GM18520 (cell line): ENCODE measurements at regions not wholly inside any gene's neighbourhood (a gene's known extent, or its start where the extent isn't known, plus 50 kb on each side); places are given as distances from the start of the nearest gene placed in this dataset.
"Not testable (repeated sequence)": the region's sequence is repeated elsewhere in the genome, so short reads cannot be mapped to it uniquely, and the experiment has no call there.

Source experiments
- ATAC-seq: cut with Tn5 transposase; IDR thresholded peaks from one replicate; pipeline ENCODE4 v1.9.1; 2021; ENCODE audit not compliant: unreplicated experiment

GRCh38 chr5:133857595-133858313 lies 110.7 kb downstream of the C5orf15 start:
- not testable (repeated sequence) for ATAC-seq

GRCh38 chr5:133854554-133854953 lies 113.9 kb downstream of the C5orf15 start:
- ATAC-seq, result no peak

GRCh38 chr5:133853646-133854365 lies 114.6 kb downstream of the C5orf15 start:
- no peak for ATAC-seq

- ATAC-seq, result no peak
These were observed 116.9 kb downstream of the C5orf15 start for GRCh38 chr5:133851521-133851920.

- no peak for ATAC-seq
These were observed 117.6 kb downstream of the C5orf15 start for GRCh38 chr5:133850811-133851210.

GRCh38 chr5:133849116-133849515 lies 119.3 kb downstream of the C5orf15 start:
- no peak for ATAC-seq

GRCh38 chr5:133848341-133848811 lies 120.0 kb downstream of the C5orf15 start:
- no peak for ATAC-seq

GRCh38 chr5:133847886-133848285 lies 120.5 kb downstream of the C5orf15 start:
- ATAC-seq, result no peak

- ATAC-seq, result no peak
These were observed 121.1 kb downstream of the C5orf15 start for GRCh38 chr5:133847301-133847700.

GRCh38 chr5:133846478-133847226 lies 121.8 kb downstream of the C5orf15 start:
- no peak for ATAC-seq

- no peak for ATAC-seq
These were observed 123.2 kb downstream of the C5orf15 start for GRCh38 chr5:133845271-133845670.

- no peak for ATAC-seq
These were observed 123.6 kb downstream of the C5orf15 start for GRCh38 chr5:133844836-133845235.

GRCh38 chr5:133843911-133844310 lies 124.5 kb downstream of the C5orf15 start:
- no peak for ATAC-seq

GRCh38 chr5:133842846-133843611 lies 125.4 kb downstream of the C5orf15 start:
- ATAC-seq, result no peak

GRCh38 chr5:133841831-133842750 lies 126.3 kb downstream of the C5orf15 start:
- no peak for ATAC-seq

- ATAC-seq, result no peak
These were observed 128.3 kb downstream of the C5orf15 start for GRCh38 chr5:133840168-133840567.

GRCh38 chr5:133839721-133840120 lies 128.7 kb downstream of the C5orf15 start:
- no peak for ATAC-seq

GRCh38 chr5:133839090-133839489 lies 129.3 kb downstream of the C5orf15 start:
- ATAC-seq, result no peak

- ATAC-seq, result no peak
These were observed 130.1 kb downstream of the C5orf15 start for GRCh38 chr5:133838286-133838685.
